BLaER1 treated with 17β-estradiol and CSF1 and Interleukin-3, amounts not matched to agents 10 nM and 100 nM (cell line): ENCODE measurements at regions not wholly inside any gene's neighbourhood (a gene's known extent, or its start where the extent isn't known, plus 50 kb on each side); places are given as distances from the start of the nearest gene placed in this dataset.
"Not testable (repeated sequence)": the region's sequence is repeated elsewhere in the genome, so short reads cannot be mapped to it uniquely, and the experiment has no call there.

Experiments
- H3K27ac ChIP-seq, 11 experiments: shearing (Covaris generic); formaldehyde crosslinking; 2 replicates each; pipeline ENCODE4 v1.8.1; 2022
- H3K27me3 ChIP-seq, 11 experiments: shearing (Covaris generic); formaldehyde crosslinking; 2 replicates each; pipeline ENCODE4 v1.8.1; 2022
- H3K36me3 ChIP-seq, 11 experiments: shearing (Covaris generic); formaldehyde crosslinking; 2 replicates each; pipeline ENCODE4 v1.8.1; 2022
- H3K4me1 ChIP-seq, 10 experiments: shearing (Covaris generic); formaldehyde crosslinking; 2 replicates each; pipeline ENCODE4 v1.8.1; 2022
- H3K4me2 ChIP-seq, 11 experiments: shearing (Covaris generic); formaldehyde crosslinking; 2 replicates each; pipeline ENCODE4 v1.8.1; 2022
- H3K4me3 ChIP-seq, 10 experiments: shearing (Covaris generic); formaldehyde crosslinking; 2 replicates each; pipeline ENCODE4 v1.8.1; 2022
- H3K9ac ChIP-seq, 11 experiments: shearing (Covaris generic); formaldehyde crosslinking; 2 replicates each; pipeline ENCODE4 v1.8.1; 2022
- H3K9me3 ChIP-seq, 11 experiments: shearing (Covaris generic); formaldehyde crosslinking; replicated peaks in 1 of 11; 2 replicates each; pipeline ENCODE4 v1.8.1; 2022
- H4K20me1 ChIP-seq, 11 experiments: shearing (Covaris generic); formaldehyde crosslinking; 2 replicates each; pipeline ENCODE4 v1.8.1; 2022
- Cebpa-rat ChIP-seq, 11 experiments: shearing (Covaris generic); IDR thresholded peaks; 2 replicates each; pipeline ENCODE4 v1.8.1; 2022

DNA sequence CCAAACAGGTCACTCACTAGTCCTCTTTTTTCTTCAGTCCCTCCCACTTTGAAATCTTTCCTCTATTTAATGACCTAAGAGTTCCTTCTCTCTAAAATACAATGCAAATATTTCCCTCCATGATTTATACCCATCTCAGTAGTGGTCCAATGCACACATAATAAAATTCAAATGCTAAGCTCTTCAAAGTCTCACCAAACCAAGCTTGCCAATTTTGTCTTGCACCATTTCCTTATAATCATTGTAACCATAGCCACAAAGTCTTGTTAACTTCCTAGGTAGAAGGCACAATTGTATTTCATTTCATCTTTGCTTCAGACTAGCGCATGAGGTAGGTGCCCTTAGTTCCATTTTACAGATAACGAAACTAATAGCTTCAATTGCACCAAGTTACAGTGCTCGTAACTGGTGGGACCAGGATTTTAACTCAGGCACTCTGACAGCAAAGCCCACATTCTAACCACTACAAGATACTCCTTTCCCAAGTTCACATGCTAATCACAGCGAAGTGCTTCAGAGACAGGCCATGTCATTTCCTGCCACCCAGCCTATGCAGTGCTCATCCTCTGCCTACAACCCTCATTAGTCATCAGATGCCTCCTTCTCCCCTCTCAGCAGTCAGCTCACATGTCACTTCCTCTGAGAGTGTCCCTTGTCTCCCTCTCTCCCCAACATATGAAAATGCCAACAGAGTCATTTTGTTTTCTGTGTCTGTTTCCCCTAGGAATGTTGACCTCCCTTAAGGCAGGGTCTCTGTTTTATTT lies 66.9 kb upstream of the PPARGC1A start:
- H3K4me3 ChIP-seq, result no peak overlapping the region
- H3K27ac ChIP-seq, result no peak overlapping the region
- no peaks in the 10 kb centered on the region for H3K36me3 ChIP-seq
- H3K9me3 ChIP-seq, result 0 out of 22 replicates have a peak, but pooled peaks cover 0 to 5% (median 0%) of the 10 kb centered on the region in 11 experiments
- TF ChIP-seq Cebpa-rat (IDR thresholded peaks at IDR 0.05), result no peak
- peak overlapping the region in 4 of 11 experiments; percentile 18 to 61 (median 32); a peak in 5 of 22 replicates for H3K4me2 ChIP-seq
- H3K4me1 ChIP-seq, result peaks cover 0 to 17% (median 0%) of the 10 kb centered on the region in 10 experiments; a peak in 6 of 20 replicates
- no peak overlapping the region for H3K9ac ChIP-seq
- H4K20me1 ChIP-seq, result no peaks in the 10 kb centered on the region
- H3K27me3 ChIP-seq, result no peaks in the 10 kb centered on the region

DNA sequence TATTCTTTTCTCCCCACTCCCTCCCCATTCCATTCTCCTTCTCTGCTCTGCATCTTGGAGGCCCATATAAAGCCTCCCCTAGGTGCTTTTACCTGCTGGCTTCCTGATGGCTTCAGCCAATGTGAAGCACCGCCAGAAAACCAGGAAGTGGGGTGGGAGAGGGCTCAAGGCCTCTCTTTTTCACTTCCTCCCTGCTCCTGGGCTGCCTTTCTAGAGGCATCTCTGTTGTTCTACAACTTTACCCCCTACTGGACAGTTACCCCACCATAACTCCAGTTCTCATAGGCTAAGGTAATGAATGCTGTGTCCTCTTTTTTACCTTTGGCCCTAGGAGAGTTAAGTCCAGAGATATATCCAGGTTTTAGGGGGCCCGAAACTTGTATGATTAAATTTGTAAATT lies 62.4 kb upstream of the PPARGC1A start:
- no peak for TF ChIP-seq Cebpa-rat (IDR thresholded peaks at IDR 0.05)
- Histone ChIP-seq H3K36me3 (no peaks in the 10 kb centered on the region), H3K27me3 (no peaks in the 10 kb centered on the region), H3K27ac (no peak overlapping the region), H4K20me1 (no peaks in the 10 kb centered on the region), H3K9me3 (0 out of 22 replicates have a peak, but pooled peaks cover 0 to 11% (median 0%) of the 10 kb centered on the region in 11 experiments), H3K4me1 (peaks cover 0 to 26% (median 0%) of the 10 kb centered on the region in 10 experiments; a peak in 7 of 20 replicates), H3K4me3 (no peak overlapping the region), H3K9ac (no peak overlapping the region), H3K4me2 (peak overlapping the region in 1 of 11 experiments; percentile 14; a peak in 1 of 22 replicates)

DNA sequence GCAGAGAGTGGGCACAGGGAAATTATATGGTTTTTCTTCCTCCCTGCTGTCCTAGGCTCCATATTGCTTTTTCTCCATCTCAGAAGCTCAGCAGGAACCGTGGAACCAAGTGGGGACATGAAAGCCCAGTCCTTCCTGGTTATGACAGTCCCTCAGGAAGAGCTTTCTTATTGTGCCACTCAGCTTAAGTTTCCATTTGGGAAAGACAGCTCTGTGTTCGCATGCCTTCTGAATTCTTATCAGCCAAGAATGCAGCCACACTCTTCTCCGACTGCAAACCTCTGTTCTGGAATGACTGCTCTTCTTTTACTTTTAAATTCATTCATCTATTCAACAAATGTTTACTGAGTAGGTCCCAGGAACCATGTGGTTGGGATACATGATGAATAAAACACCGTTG lies 58.0 kb upstream of the PPARGC1A start:
- peak overlapping the region in 2 of 11 experiments; percentile 2 to 24; a peak in 2 of 22 replicates for H3K4me2 ChIP-seq
- H3K27ac ChIP-seq, result no peak overlapping the region; a peak in 1 of 22 replicates
- H3K4me1 ChIP-seq, result peaks cover 17 to 49% (median 22%) of the 10 kb centered on the region in 10 experiments
- 0 out of 22 replicates have a peak, but pooled peaks cover 0 to 5% (median 0%) of the 10 kb centered on the region in 11 experiments for H3K9me3 ChIP-seq
- H3K4me3 ChIP-seq, result no peak overlapping the region
- no peak for TF ChIP-seq Cebpa-rat (IDR thresholded peaks at IDR 0.05)
- H3K36me3 ChIP-seq, result no peaks in the 10 kb centered on the region
- H3K9ac ChIP-seq, result no peak overlapping the region
- H3K27me3 ChIP-seq, result no peaks in the 10 kb centered on the region
- H4K20me1 ChIP-seq, result no peaks in the 10 kb centered on the region

DNA sequence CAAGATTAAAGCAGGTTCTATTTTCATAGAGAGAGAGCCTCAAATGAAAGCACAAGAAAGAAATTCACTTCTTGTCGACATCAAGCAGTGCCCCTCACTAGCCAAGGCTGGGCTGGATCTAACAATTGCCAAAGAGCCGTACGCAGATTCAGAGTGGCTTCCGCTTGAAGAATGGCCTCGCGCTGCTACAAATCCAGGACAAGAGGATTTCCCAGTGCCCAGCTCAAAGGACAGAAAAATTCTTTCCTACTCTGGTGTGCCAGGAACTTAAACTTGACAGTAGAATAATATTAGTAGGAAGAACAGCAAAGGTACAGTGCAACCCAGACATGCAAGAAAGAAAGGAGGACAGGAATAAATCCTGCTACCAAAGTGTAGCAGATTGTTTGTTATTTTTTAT lies 56.5 kb upstream of the PPARGC1A start:
- no peak overlapping the region for H3K4me3 ChIP-seq

DNA sequence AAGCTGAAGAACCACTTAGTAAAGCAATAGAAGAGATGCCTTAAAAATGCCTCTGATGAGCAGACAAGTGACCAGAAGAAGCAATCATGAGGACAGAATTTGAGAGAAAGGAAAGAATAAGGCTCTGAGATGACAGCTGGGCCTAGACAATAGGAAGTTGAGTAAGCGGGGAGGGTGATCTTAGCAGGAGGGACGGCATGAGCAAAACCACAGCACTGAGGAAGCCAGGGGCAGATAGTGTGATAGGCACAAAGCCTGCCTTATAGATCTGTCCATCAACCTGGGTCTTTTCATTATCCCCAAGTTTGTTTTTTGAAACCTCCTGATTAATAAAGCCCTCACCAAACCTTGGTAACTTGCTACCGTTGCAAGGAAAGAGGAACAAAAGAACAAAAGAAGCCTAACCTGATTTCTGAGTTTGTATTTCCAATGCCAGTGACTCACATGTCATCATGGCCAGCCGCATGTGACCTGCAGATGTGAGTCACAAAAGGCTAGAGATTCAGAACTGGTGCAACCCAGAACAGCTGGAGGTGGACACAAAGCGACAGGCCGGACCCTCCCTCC lies 55.7 kb upstream of the PPARGC1A start:
- peak overlapping the region; percentile 34 to 64 (median 50) for H3K4me2 ChIP-seq
- no peaks in the 10 kb centered on the region for H3K36me3 ChIP-seq
- peaks cover 17 to 42% (median 22%) of the 10 kb centered on the region in 10 experiments for H3K4me1 ChIP-seq
- H3K9me3 ChIP-seq, result 0 out of 22 replicates have a peak, but pooled peaks cover 0 to 5% (median 0%) of the 10 kb centered on the region in 11 experiments
- peak overlapping the region in 9 of 11 experiments; percentile 0 to 64 (median 29); a peak in 12 of 22 replicates for H3K9ac ChIP-seq
- no peaks in the 10 kb centered on the region for H4K20me1 ChIP-seq
- H3K27ac ChIP-seq, result peak overlapping the region; percentile 18 to 83 (median 72); a peak in 21 of 22 replicates
- TF ChIP-seq Cebpa-rat (IDR thresholded peaks at IDR 0.05), result peak in 1 of 11 experiments; percentile 73; a peak in 3 of 22 replicates
- H3K27me3 ChIP-seq, result no peaks in the 10 kb centered on the region
- no peak overlapping the region for H3K4me3 ChIP-seq

More for the DNA sequence above, 56.5 kb upstream of the PPARGC1A start:
- Histone ChIP-seq H3K27me3 (no peaks in the 10 kb centered on the region), H3K9me3 (0 out of 22 replicates have a peak, but pooled peaks cover 0 to 5% (median 0%) of the 10 kb centered on the region in 11 experiments), H3K9ac (peak overlapping the region in 3 of 11 experiments; percentile 27 to 64 (median 56); a peak in 3 of 22 replicates), H3K4me2 (peak overlapping the region; percentile 34 to 64 (median 50); a peak in 21 of 22 replicates), H3K4me1 (peaks cover 17 to 42% (median 22%) of the 10 kb centered on the region in 10 experiments), H3K27ac (peak overlapping the region; percentile 18 to 83 (median 72); a peak in 20 of 22 replicates), H4K20me1 (no peaks in the 10 kb centered on the region), H3K36me3 (no peaks in the 10 kb centered on the region)
- no peak for TF ChIP-seq Cebpa-rat (IDR thresholded peaks at IDR 0.05)

DNA sequence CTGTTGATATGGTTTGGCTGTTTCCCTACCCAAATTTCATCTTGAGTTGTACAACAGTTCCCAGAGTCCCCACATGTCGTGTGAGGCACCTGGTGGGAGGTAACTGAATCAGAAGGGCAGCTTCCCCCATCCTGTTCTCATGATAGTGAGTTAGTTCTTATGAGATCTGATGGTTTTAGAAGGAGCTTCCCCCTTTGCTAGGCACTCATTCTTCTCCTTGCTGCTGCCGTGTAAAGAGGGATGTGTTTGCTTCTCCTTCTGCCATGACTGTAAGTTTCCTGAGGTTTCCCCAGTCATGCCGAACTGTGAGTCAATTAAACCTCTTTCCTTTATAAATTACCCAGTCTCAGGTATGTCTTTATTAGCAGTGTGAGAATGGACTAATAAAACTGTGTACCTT lies 54.7 kb upstream of the PPARGC1A start:
- Histone ChIP-seq H3K27ac (peak overlapping the region in 10 of 11 experiments; percentile 45 to 83 (median 72); a peak in 16 of 22 replicates), H3K4me2 (peak overlapping the region; percentile 19 to 64 (median 49); a peak in 19 of 22 replicates), H3K4me1 (peaks cover 17 to 42% (median 22%) of the 10 kb centered on the region in 10 experiments)
- H3K36me3 ChIP-seq, H3K9me3 ChIP-seq, H4K20me1 ChIP-seq, H3K27me3 ChIP-seq, H3K4me3 ChIP-seq, H3K9ac ChIP-seq: not testable (repeated sequence)

DNA sequence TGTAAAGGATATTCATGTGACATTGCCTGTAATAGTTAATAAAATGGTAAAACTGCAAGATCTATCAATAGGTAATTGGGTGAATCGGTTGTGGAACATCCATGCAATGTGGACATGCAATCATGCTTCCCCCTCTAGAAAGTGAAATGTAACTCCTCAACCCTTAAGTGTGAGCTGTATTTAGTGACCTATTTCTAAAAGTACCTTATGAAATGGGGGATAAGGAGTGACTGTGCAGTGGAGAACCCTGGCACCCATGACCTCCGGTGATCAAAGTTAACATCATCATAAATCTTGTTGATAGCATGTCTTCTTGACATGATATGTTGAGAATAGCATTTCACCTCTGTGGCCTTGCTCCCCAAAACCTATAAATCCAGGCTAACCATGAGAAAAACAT lies 53.6 kb upstream of the PPARGC1A start:
- no peaks in the 10 kb centered on the region for H3K27me3 ChIP-seq
- H3K4me2 ChIP-seq, result no peak overlapping the region
- no peak overlapping the region for H3K9ac ChIP-seq
- H3K4me1 ChIP-seq, result peaks cover 17 to 42% (median 22%) of the 10 kb centered on the region in 10 experiments
- H3K36me3 ChIP-seq, result no peaks in the 10 kb centered on the region
- no peak overlapping the region for H3K27ac ChIP-seq
- no peak overlapping the region for H3K4me3 ChIP-seq
- H3K9me3 ChIP-seq, result no peaks in the 10 kb centered on the region
- TF ChIP-seq Cebpa-rat (IDR thresholded peaks at IDR 0.05), result no peak
- no peaks in the 10 kb centered on the region for H4K20me1 ChIP-seq

DNA sequence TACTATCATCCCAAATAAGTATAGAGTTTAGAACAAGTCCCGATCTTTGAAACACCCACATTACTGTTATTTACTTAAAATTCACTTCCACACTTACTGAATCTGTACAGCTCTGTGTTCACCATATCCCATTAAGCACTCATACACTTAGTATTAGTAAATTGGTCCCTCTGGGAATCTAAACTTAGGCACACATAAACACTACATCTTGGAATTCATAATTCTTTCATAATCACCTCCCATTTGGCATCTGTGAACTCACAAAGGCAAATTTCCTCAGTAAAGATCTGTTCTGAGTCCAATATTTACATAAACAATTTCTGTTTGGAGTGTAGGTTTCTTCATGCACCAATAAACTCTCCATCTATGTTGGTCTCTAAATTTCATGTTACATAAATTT lies 52.6 kb upstream of the PPARGC1A start:
- H3K27ac ChIP-seq, result no peak overlapping the region
- H3K36me3 ChIP-seq, result no peaks in the 10 kb centered on the region
- H3K9ac ChIP-seq, result no peak overlapping the region
- no peaks in the 10 kb centered on the region for H4K20me1 ChIP-seq
- H3K4me2 ChIP-seq, result no peak overlapping the region
- H3K27me3 ChIP-seq, result no peaks in the 10 kb centered on the region
- H3K4me1 ChIP-seq, result peaks cover 17 to 33% (median 22%) of the 10 kb centered on the region in 10 experiments
- no peak overlapping the region for H3K4me3 ChIP-seq
- no peak for TF ChIP-seq Cebpa-rat (IDR thresholded peaks at IDR 0.05)
- no peaks in the 10 kb centered on the region for H3K9me3 ChIP-seq
